ENCODE measurements at regions not wholly inside any gene's neighbourhood (a gene's known extent, or its start where the extent isn't known, plus 50 kb on each side); places are given as distances from the start of the nearest gene placed in this dataset.

GRCh38 chr13:44272692-44273091, 100.9 kb upstream of the SERP2 start:
- no peak overlapping the region for H2AK5ac ChIP-seq (ENCODE audit: low read depth, low read length)
- H2BK120ac ChIP-seq (replicated peaks; ENCODE audit: low read depth, low read length), result no peak overlapping the region
- CTCF ChIA-PET (ENCODE audit: partially characterized antibody), result no interaction called here
- H3K9ac ChIP-seq (replicated peaks in 1 of 4; ENCODE audit: extremely low read depth in 1 of 4, low read depth in 3 of 4, low read length in 3 of 4), result no peak overlapping the region; a peak in 1 of 7 replicates
- no peak for FAIRE-seq
- no peaks in the 10 kb centered on the region for H3K4me1 ChIP-seq (replicated peaks in 1 of 4; ENCODE audit: control insufficient read depth in 3 of 4, insufficient read depth in 4 of 4, low read length in 3 of 4)
- H3K4me2 ChIP-seq (ENCODE audit: insufficient read depth in 1 of 2, low read depth in 2 of 2, low read length in 2 of 2), result no peak overlapping the region
- H3K79me2 ChIP-seq (ENCODE audit: control insufficient read depth in 1 of 2, insufficient read depth in 2 of 2, low read length in 2 of 2), result no peaks in the 10 kb centered on the region
- DNase-seq (ENCODE audit: low read depth in 1 of 2, low spot score in 2 of 2), result no peak
- H2BK5ac ChIP-seq (ENCODE audit: low read depth, low read length), result no peak overlapping the region
- no peak overlapping the region for H3K14ac ChIP-seq (ENCODE audit: insufficient read length)
- H2BK20ac ChIP-seq (ENCODE audit: low read length), result no peak overlapping the region
- no peak overlapping the region for H4K91ac ChIP-seq (replicated peaks; ENCODE audit: insufficient read length, low read length)
- no peak overlapping the region for H4K5ac ChIP-seq (ENCODE audit: insufficient read length, low read depth, low read length)
- no peaks in the 10 kb centered on the region for H4K20me1 ChIP-seq (replicated peaks in 1 of 2; ENCODE audit: control insufficient read depth in 1 of 2, insufficient read depth in 2 of 2, low read length in 2 of 2)
- H2BK15ac ChIP-seq (ENCODE audit: low read length), result no peak overlapping the region
- no peaks in the 10 kb centered on the region for H3K9me3 ChIP-seq (ENCODE audit: insufficient read depth in 2 of 2, low read depth in 1 of 2, low read length in 1 of 2)
- no peak overlapping the region for H3K27ac ChIP-seq (ENCODE audit: low read depth, low read length)
- H3K4me3 ChIP-seq (ENCODE audit: extremely low read depth in 1 of 4, insufficient read depth in 2 of 4, low read depth in 3 of 4, low read length in 4 of 4), result no peak overlapping the region
- H3K56ac ChIP-seq (replicated peaks; ENCODE audit: insufficient read length, low read depth, low read length), result no peak overlapping the region
- no peak overlapping the region for H4K8ac ChIP-seq (ENCODE audit: extremely low read depth, insufficient read depth, low read length)
- H3K18ac ChIP-seq (ENCODE audit: extremely low read depth, low read length), result no peak overlapping the region
- WGBS, 2 experiments (ENCODE audit: extremely low coverage in 1 of 2, insufficient coverage in 1 of 2, insufficient read length in 1 of 2, insufficient replicate concordance in 2 of 2, low coverage in 1 of 2, low lambda C conversion rate in 2 of 2, missing lambda C conversion rate in 1 of 2), result 97% methylated on average over 3 of the region's 3 CpGs; no CpG with 5 or more reads in 1 of the 2 experiments
- TF ChIP-seq POLR2AphosphoS5 (IDR thresholded peaks at IDR 0.05; ENCODE audit: low read depth, low read length) (no peak), CTBP2 (IDR thresholded peaks at IDR 0.05; ENCODE audit: borderline replicate concordance, insufficient read depth, insufficient read length, low read length) (no peak), TBP (IDR thresholded peaks at IDR 0.05; ENCODE audit: low read depth, low read length) (no peak), SAP30 (IDR thresholded peaks at IDR 0.05; ENCODE audit: insufficient read depth, insufficient replicate concordance, low read length) (no peak), NANOG (IDR thresholded peaks at IDR 0.05; ENCODE audit: insufficient read depth, low read depth, low read length, poor library complexity, severe bottlenecking) (no peak), SIRT6 (IDR thresholded peaks at IDR 0.05; ENCODE audit: low read length) (no peak), JUND (IDR thresholded peaks at IDR 0.05; ENCODE audit: low read length) (no peak), SP2 (IDR thresholded peaks at IDR 0.05; ENCODE audit: low read length) (no peak), RBBP5 (IDR thresholded peaks at IDR 0.05; ENCODE audit: borderline replicate concordance, low read depth, low read length) (no peak), E2F6 (IDR thresholded peaks at IDR 0.05) (no peak), FOSL1 (IDR thresholded peaks at IDR 0.05; ENCODE audit: insufficient read depth, low read depth, low read length) (no peak), CTCF (IDR thresholded peaks at IDR 0.05; ENCODE audit: control extremely low read depth in 1 of 3, insufficient read depth in 1 of 3, low read depth in 1 of 3, low read length in 3 of 3) (no peak)
- H3K79me1 ChIP-seq (ENCODE audit: low read depth, low read length), result no peaks in the 10 kb centered on the region
- POLR2A ChIA-PET (ENCODE audit: partially characterized antibody), result no interaction called here
- H2BK12ac ChIP-seq (ENCODE audit: low read depth, low read length), result no peak overlapping the region
- H3K4ac ChIP-seq (replicated peaks; ENCODE audit: insufficient read length, low read depth, low read length), result no peak overlapping the region
- no peaks in the 10 kb centered on the region for H3K27me3 ChIP-seq (replicated peaks in 1 of 4; ENCODE audit: control insufficient read depth in 3 of 4, extremely low read depth in 1 of 4, insufficient read depth in 3 of 4, low read length in 3 of 4)
- H3K36me3 ChIP-seq (ENCODE audit: control insufficient read depth in 2 of 4, insufficient read depth in 4 of 4, low read length in 3 of 4), result no peaks in the 10 kb centered on the region
- no peaks in the 10 kb centered on the region for H3K23me2 ChIP-seq (ENCODE audit: low read depth, low read length)
- no peak overlapping the region for H2AFZ ChIP-seq (ENCODE audit: low read length)
- no peak overlapping the region for H3K23ac ChIP-seq (ENCODE audit: insufficient read length)
